ENCODE measurements at regions not wholly inside any gene's neighbourhood (a gene's known extent, or its start where the extent isn't known, plus 50 kb on each side); places are given as distances from the start of the nearest gene placed in this dataset.
"Not testable (repeated sequence)": the region's sequence is repeated elsewhere in the genome, so short reads cannot be mapped to it uniquely, and the experiment has no call there.

- DNase-seq = no peak
Measured at GRCh38 chr12:115898670-115899069, 378.8 kb downstream of the MED13L start.

- no peak for DNase-seq
Measured at GRCh38 chr12:115897729-115898128, 379.8 kb downstream of the MED13L start.

- no peak for DNase-seq
Measured at GRCh38 chr12:115895247-115895646, 382.2 kb downstream of the MED13L start.

- DNase-seq = no peak
Measured at GRCh38 chr12:115891556-115892164, 385.8 kb downstream of the MED13L start.

- DNase-seq = no peak
Measured at GRCh38 chr12:115886666-115887065, 390.8 kb downstream of the MED13L start.

DNA sequence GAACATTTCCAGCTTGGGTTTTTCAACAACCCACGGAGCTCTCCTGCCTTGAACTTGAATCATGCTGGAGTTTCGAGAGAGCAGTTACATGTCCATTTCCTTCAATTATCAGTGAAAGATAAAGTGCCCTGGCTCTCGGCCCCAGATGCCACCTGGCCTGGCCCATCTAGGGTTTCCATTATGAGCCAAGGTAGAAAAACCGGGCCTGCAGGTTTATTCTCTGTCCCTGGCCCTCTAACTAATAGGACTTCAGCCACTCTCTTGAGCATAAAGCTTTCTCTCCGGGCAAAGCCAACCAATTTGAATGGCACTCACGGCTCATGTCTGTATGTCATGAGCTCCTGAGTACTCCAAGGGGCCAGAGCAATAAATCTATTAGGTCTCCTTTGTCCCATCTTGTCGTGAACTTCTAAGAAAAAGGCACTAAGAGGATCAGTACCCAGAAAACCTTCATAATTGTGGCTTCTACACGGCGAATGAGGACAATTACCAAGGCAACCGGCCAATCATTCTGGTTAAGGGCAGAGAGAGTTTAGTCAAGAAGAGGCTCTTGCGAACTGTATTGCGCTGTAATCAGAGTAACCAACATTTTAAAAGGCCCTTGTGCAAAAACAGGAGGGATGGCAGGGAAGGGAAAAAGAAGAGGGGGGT, 392.3 kb downstream of the MED13L start:
- no peak for DNase-seq

- no peak for DNase-seq
Measured at GRCh38 chr12:115882936-115883335, 394.6 kb downstream of the MED13L start.

DNA sequence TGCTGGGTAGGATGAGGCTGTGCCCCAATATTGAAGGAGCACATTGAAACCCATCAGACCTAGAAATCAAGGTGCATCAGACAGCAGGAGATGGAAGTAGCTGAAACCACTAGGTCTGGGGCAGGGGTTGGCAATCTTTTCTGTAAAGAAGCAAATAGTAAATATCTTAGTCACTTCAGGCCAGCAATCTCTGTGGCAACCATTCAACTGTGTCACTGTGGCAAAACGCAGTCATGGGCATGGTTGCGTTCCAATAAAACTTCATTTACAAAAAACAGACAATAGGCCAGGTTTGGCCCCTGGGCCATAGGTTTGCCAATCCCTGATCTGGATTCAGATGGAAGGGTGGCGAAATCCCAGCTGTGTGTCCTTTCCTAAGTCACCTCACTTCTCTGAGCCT, 397.3 kb downstream of the MED13L start:
- DNase-seq = no peak

DNA sequence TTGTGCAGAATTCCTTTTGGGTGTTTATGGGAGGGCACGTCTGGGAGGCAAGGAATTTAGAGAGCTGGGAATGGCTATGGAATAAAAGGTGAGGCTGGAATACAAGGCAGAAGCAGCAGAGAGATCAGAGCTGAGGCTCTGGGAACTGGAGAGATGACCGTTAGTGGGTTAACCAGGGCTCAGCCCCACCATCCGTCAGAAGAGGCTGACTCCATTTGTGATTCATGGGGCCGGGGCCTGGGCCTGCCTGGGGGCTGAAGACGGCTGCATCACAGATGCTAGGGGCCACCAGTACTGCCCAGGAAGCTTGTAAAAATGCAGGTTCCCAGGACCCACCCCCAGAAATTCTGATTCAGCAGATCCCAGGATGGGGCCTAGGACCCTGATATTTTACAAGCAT, 398.1 kb downstream of the MED13L start:
- DNase-seq = no peak

DNA sequence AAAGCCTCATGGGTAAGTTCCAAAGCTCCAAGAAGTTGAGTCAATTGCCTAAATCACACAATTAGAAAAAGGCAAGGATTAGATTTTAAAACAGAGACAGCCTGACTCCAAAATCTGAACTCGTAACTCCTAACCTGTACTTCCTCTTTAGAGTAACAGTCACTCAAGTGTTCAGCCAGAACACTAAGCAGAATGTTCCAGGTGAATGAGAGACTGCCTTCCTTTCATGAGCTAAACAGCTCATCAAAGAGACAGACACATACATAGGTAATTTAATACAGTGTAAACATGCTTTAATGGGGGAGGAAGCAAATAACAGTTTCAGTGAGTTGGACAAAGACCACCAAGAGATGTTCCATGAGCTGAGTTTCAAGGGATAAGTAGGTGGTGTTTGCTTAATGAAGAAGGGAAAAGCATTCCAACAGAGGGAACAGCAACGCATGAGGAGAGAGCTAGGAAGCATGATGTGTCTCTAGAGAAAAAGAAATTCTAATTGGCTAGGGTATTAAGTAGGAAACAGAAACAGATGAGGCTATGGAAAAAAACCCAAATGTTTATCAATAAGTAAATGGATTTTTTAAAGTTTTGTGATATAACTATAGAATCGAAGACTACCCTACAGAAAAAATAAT, 403.9 kb downstream of the MED13L start:
- DNase-seq = no peak

- no peak for DNase-seq
Measured at GRCh38 chr12:115872919-115873357, 404.6 kb downstream of the MED13L start.

DNA sequence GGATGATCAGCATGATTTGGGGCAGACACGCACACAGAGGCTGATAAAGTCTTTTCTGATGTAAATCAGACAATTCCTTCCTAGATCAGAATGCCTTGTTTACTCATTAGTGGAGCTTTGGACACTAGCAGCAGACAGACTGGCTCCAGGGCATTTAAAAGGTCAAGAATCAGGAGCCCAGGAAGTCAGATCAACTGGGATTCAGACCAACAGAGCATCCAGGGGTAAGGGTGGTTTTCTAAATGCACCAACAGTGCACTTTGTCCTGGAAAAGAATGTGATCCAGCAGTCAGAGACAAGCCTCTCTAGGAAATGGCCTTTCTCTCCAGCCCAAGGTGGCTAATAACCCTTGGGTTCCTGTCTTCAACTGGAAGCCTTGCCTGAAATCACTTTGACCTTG, 405.3 kb downstream of the MED13L start:
- DNase-seq = no peak

DNA sequence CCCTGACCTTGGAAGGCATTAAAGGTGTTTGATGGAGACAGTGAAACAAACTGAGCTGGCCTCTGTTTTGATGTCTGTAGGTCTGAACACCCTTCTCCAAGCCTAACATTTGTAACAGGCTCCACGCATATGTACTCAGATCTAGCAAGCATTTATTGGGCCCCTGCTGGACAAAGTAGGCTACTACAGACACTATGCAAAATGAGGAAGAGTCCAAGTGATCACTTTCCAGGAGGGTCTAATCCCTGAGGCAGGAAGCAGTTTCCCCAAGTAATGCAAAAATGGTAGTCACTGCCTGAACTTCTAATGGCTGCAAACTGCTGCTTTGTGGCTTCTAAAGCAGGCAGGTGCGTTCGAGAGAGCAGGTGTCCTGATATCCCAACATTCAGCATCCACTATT, 405.8 kb downstream of the MED13L start:
- no peak for DNase-seq

- no peak for DNase-seq
Measured at GRCh38 chr12:115870510-115870909, 407.0 kb downstream of the MED13L start.

DNA sequence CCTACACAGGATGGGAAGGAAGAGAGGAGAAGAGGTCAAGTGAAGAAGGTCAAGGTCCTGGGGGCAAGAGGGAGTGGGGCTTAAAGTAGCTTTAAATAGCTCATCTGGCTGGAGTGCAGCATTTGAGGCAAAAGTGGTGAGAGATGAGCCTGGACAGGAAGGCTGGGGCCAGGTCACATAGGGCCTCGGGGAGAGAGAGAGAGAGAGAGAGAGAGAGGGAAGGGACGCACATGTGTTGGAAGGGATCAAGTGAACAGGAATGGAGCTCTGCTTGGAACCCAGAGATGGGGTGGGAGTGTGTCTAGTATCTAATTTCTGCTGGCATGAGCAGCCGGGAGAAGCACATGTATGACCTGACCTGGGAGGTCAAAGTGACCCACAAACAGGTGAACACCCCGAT, 407.5 kb downstream of the MED13L start:
- DNase-seq = no peak

DNA sequence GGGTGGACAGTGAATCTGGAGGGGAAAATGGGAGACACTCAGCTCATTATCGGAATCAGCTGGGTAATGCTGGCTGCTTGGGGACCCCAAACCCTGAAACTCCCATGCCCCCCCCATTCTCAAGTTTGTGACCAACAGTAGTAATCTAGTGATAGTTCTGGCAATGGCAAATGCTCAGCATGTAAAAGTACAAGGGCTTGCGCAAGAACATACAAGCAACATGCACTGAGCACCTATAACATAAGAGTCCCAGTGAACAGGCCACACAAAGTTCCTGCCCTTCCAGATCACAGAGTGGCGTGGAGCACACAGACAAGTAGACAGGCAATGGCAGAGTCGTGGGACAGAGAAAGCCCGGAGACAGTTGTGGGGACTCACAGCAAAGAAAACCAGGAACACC, 407.9 kb downstream of the MED13L start:
- DNase-seq = no peak

GRCh38 chr12:115868624-115869023, 408.9 kb downstream of the MED13L start:
- no peak for DNase-seq

DNA sequence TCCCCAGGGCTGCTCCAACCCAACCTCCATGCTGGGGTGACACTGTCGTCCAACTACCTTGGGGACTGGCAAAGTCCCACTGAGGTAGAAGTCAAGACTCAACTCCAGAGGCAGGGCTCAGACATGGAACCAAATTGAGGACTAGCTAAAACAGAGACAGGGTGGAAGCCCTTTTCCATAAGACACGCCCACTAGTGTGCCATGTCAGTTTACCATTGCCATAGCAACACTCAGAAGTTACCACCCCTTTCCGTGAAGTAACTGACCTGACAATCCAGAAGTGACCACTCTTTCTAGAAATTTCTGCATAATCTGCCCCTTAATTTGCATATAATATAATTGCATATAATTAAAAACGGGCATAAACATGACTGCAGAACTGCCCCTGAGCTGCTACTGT, 409.6 kb downstream of the MED13L start:
- DNase-seq = no peak

GRCh38 chr12:115866909-115867525, 410.5 kb downstream of the MED13L start:
- DNase-seq = no peak

- not testable (repeated sequence) for DNase-seq
Measured at GRCh38 chr12:115866281-115866680, 411.2 kb downstream of the MED13L start.

- DNase-seq = no peak
Measured at GRCh38 chr12:115864396-115864795, 413.1 kb downstream of the MED13L start.

DNA sequence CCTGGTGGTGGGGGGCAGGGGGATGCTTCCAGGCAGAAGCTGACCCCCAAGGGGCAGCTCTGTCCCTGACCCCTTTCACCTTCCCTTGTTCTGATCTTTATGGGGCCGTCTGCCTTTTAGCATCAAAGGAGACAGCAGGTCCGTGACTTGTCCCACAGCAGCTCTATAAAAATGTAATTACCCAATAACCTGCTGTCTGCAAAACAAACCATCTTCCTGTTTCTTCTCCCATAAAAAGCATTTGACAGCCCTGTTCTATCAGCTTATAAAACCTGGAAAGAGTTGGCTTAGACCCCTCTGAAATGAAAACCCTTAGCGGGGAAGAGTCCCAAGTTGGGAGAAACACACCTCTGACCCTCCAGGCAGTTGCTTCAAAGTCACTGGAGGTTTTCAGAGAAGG, 416.9 kb downstream of the MED13L start:
- no peak for DNase-seq

DNA sequence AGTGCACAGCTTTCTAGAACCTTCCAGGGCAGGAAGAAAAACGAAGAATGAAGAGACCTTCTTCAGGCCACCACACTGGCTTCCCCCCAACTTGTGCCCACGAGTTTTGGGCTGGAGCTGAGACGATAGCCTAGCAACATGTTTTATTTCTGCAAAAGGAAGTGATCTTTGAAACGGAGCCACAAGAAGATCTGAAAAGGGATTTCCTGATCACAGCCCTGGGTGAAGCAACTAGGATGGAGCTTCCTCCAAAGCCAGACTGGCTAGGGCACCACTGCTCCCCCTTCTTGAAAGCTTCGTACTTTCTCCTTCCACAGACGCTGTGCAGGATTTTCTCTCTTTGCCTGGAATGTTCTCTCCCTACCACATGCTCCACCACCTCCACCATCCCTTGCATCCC, 418.3 kb downstream of the MED13L start:
- DNase-seq = no peak

GRCh38 chr12:115857923-115858322, 419.6 kb downstream of the MED13L start:
- no peak for DNase-seq

All from right kidney (tissue), 1 donor.